ENCODE measurements at regions not wholly inside any gene's neighbourhood (a gene's known extent, or its start where the extent isn't known, plus 50 kb on each side); places are given as distances from the start of the nearest gene placed in this dataset.

DNA sequence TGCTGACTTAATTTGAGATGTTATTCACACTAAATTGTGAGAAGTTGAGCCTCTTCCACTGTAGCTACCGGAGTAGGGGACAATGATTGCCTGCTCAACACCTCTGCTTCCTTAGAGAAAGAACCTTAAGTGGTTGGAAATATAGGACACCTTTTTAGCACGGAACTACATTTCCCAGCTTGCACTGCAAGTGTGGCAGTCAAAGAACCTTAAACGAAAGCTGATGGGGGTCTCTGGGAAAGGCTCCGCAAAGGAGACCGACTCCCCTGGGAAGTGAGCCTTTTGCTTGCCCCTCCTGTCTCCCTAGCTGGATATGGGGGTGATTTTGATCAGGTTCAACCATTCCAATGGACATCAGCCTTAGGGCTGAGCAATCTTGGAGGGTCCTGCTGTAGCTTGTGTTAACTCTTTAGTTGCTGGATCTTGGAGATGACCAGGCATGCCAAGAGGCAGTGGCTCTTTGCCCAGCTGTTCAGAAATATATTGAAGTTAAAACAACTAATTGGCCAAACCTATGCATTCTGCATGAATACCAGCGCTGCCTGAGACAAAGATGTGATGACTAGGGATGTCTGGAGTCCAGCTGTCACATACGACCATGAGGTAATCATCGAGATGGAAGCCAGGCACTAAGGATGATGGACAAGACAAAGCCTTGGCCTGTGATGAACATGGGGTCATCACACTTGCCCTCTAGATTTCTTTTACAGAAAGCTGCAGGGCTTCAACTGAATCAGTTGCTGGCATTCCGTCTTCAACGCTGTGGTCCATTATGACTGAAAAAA is 286.5 kb downstream of the FOXO1 start:
- H3K36me3 Mint-ChIP-seq (ENCODE audit: low read depth), result no peaks in the 10 kb centered on the region
- no peaks in the 10 kb centered on the region for H3K27me3 Mint-ChIP-seq (ENCODE audit: low read depth)
- peaks cover 17% of the 10 kb centered on the region for H3K4me1 Mint-ChIP-seq (ENCODE audit: low read depth)
- H3K9me3 Mint-ChIP-seq, result no peaks in the 10 kb centered on the region
- no peak for DNase-seq
- H3K4me3 Mint-ChIP-seq, result no peak overlapping the region
- no peak overlapping the region for H3K27ac Mint-ChIP-seq
- intact Hi-C loops (cut with micrococcal nuclease), result no loop called here
- CTCF ChIA-PET, result no interaction called here

DNA sequence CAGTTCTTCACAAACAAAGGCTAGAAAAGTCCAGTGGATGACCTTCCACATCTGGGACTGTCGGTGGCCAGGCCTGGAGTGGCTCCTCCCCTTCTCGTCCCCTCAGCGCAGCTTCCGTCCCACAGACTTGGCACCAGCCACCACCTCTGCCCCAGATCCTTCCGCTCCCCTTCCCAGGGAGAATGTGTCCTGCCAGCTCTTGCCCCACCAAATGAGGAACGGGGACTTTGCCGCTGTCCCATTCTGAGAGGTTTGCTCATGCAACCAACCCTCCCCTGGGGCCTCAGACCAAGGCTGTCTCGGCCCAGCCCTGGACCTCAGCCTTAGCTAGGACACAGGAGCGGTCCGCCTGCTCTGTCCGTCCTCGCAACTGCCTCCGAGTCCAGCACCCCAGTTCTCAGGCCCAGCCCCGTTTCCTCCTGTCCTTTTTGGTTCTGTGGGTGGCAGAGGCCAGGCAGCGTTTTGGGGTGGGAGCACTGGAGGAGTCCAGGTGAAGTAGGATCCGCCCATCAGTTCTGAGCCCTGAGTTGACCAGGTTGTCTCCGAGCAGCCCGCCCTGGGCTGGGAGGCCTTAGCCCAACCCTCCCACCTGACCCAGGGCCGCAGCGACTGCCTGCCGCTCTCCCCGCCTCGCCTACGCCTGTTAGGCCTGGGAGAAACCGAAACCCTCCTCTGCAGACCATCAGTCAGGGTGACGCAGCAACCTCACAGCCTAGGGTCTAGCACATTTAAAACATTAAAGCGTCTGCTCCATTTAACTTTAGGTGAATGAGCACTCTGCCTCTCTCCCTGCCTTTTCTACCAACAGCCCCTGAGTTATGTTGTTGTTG is 284.3 kb downstream of the FOXO1 start:
- peaks cover 27% of the 10 kb centered on the region for H3K4me1 Mint-ChIP-seq (ENCODE audit: low read depth)
- CTCF ChIA-PET, result interaction anchor here (0.7 kb wide), 1 partner anchor 300 kb away, joined by 3 read pairs; no protein-coding TSS in a partner anchor
- intact Hi-C loops (cut with micrococcal nuclease), result no loop called here
- no peaks in the 10 kb centered on the region for H3K9me3 Mint-ChIP-seq
- no peak overlapping the region for H3K4me3 Mint-ChIP-seq
- H3K27me3 Mint-ChIP-seq (ENCODE audit: low read depth), result no peaks in the 10 kb centered on the region
- no peaks in the 10 kb centered on the region for H3K36me3 Mint-ChIP-seq (ENCODE audit: low read depth)
- H3K27ac Mint-ChIP-seq, result no peak overlapping the region
- DNase-seq, result no peak

DNA sequence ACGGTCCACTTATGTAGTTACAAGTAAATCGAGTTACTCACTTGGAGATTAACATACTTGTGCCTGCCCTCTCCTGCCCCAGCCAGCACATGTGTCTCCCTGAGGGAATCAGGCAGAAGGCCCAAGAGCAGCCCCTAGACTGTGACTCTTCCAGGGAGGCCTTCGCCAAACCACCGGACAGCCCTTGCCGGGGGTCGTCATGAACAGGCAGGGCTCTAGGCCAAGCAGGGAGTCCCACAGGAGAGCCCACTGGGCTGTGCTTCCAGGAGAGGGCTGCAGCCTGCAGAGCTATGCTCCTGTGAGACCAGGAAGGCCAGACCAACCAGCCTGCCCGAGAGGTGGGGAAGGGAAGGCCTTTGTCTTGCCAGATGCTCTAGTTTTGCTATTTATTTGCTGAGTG is 283.3 kb downstream of the FOXO1 start:
- Mint-ChIP-seq H3K4me3 (no peak overlapping the region), H3K36me3 (ENCODE audit: low read depth) (peaks cover 3% of the 10 kb centered on the region), H3K27ac (no peak overlapping the region), H3K4me1 (ENCODE audit: low read depth) (peaks cover 31% of the 10 kb centered on the region), H3K9me3 (peaks cover 5% of the 10 kb centered on the region), H3K27me3 (ENCODE audit: low read depth) (no peaks in the 10 kb centered on the region)
- intact Hi-C loops (cut with micrococcal nuclease), result no loop called here
- CTCF ChIA-PET, result interaction anchor here (2.0 kb wide), 1 partner anchor 8 kb away, joined by 6 read pairs; no protein-coding TSS in a partner anchor
- no peak for DNase-seq

DNA sequence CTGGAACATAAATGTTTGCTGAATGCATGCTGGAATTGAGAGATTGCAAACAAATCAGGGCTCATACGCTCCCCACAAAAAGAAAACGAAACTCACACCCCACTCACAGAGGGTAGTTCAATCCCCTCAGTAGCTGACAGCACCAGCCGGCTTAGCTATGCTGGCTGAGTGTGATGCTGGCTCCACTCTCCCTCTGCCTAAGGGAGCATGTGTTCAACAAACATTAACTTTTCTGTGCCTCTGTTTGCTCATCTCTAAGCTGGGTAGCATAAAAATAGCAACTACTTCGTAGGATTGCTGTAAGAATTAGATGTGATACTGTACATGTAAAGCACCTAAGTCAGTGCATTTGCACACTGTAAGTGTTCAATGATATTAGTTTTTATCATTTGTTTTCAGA is 282.6 kb downstream of the FOXO1 start:
- Mint-ChIP-seq H3K9me3 (peaks cover 5% of the 10 kb centered on the region), H3K27me3 (ENCODE audit: low read depth) (no peaks in the 10 kb centered on the region), H3K27ac (no peak overlapping the region), H3K36me3 (ENCODE audit: low read depth) (peaks cover 3% of the 10 kb centered on the region), H3K4me3 (no peak overlapping the region), H3K4me1 (ENCODE audit: low read depth) (peaks cover 35% of the 10 kb centered on the region)
- no peak for DNase-seq
- intact Hi-C loops (cut with micrococcal nuclease), result no loop called here
- CTCF ChIA-PET, result interaction anchor here (1.0 to 2.0 kb wide), 2 partner anchors 8 to 202 kb away, joined by 4 to 6 read pairs; no protein-coding TSS in a partner anchor

DNA sequence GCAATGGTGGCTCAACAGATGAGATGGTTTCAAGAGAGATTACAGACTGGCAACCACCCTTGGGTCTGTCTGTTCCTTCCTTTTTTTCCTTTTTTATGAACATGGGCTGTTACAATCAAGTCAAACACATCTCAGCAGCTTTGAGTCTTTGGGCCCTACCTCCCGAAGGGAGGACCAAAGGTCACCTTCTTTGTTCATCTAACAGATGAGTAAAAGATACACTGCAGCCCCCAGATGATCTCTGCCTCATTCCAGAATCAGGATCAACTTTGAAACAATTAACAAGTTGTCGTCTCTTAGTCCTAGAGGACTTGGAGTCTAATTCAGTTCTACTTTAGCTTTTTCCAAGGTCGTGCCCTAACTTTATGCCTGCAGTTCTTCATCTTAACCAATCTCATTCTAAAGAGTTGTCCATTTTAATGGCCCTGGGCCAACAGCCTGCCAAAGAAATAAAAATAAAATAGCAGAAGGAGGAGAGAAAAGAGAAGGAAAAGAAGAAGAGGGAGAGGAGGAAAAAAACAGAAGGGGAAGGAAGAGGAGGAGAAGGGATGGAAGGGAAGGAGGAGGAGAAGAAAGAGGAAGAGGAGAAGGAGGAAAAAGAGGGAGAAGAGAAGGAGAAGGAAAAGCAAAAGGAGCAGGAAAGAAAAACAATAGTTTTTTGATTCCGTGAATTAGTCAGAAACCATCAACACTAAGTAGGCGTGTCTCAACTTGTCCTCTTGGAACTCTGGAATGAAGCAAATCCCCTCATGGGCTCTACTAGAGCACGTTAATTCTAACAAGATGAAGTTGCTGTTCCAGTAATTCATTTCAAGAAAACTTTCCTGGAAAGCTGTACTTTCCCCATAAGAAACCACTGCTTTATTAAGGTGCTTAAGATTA is 281.2 kb downstream of the FOXO1 start:
- H3K27ac Mint-ChIP-seq, result no peak overlapping the region
- intact Hi-C loops (cut with micrococcal nuclease), result no loop called here
- peaks cover 41% of the 10 kb centered on the region for H3K4me1 Mint-ChIP-seq (ENCODE audit: low read depth)
- no peaks in the 10 kb centered on the region for H3K27me3 Mint-ChIP-seq (ENCODE audit: low read depth)
- no peak overlapping the region for H3K4me3 Mint-ChIP-seq
- CTCF ChIA-PET, result interaction anchor here (1.0 to 2.0 kb wide), 2 partner anchors 10 to 204 kb away, joined by 4 to 6 read pairs; no protein-coding TSS in a partner anchor
- no peak for DNase-seq
- peaks cover 5% of the 10 kb centered on the region for H3K9me3 Mint-ChIP-seq
- H3K36me3 Mint-ChIP-seq (ENCODE audit: low read depth), result peaks cover 3% of the 10 kb centered on the region

DNA sequence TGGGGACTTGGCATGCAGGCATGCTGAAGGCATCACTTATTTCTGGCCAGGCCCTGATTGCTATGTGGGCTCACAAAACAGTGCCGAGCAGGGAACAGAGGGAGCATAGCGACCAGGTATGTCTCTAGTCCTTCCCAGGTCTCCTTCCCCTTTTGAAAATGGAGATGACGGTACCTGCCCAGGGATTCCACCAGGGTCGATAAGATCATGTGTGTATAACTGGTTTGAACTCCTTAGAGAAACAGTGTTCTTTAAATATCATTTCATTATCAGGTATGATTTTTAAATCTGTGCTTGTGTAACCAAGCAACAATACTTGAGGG is 280.6 kb downstream of the FOXO1 start:
- Mint-ChIP-seq H3K4me3 (no peak overlapping the region), H3K9me3 (peaks cover 5% of the 10 kb centered on the region), H3K27me3 (ENCODE audit: low read depth) (no peaks in the 10 kb centered on the region), H3K36me3 (ENCODE audit: low read depth) (peaks cover 3% of the 10 kb centered on the region), H3K4me1 (ENCODE audit: low read depth) (peaks cover 46% of the 10 kb centered on the region), H3K27ac (no peak overlapping the region)
- intact Hi-C loops (cut with micrococcal nuclease), result no loop called here
- DNase-seq, result no peak
- CTCF ChIA-PET, result no interaction called here

DNA sequence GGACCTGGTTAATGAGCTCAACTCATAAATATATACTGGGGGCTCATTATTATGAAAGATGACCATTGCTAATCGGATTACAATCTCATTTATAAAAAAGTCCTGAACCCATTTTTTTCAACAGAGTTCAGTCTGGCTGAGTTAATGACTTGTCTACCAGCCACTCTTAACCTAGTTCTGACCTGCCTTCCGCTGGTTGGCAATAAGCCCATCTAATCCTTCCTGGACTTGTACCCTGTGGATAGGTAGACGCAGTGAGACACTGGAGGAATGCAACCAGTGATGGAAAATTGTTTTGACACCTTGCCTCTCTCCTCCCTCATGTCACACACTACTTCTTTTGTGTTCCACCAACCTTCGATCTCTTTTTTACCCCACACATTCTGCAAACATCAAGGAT is 279.9 kb downstream of the FOXO1 start:
- H3K36me3 Mint-ChIP-seq (ENCODE audit: low read depth), result peaks cover 3% of the 10 kb centered on the region
- CTCF ChIA-PET, result no interaction called here
- H3K9me3 Mint-ChIP-seq, result peaks cover 5% of the 10 kb centered on the region
- H3K27me3 Mint-ChIP-seq (ENCODE audit: low read depth), result no peaks in the 10 kb centered on the region
- no peak overlapping the region for H3K4me3 Mint-ChIP-seq
- DNase-seq, result no peak
- H3K4me1 Mint-ChIP-seq (ENCODE audit: low read depth), result peaks cover 48% of the 10 kb centered on the region
- no peak overlapping the region for H3K27ac Mint-ChIP-seq
- intact Hi-C loops (cut with micrococcal nuclease), result no loop called here

DNA sequence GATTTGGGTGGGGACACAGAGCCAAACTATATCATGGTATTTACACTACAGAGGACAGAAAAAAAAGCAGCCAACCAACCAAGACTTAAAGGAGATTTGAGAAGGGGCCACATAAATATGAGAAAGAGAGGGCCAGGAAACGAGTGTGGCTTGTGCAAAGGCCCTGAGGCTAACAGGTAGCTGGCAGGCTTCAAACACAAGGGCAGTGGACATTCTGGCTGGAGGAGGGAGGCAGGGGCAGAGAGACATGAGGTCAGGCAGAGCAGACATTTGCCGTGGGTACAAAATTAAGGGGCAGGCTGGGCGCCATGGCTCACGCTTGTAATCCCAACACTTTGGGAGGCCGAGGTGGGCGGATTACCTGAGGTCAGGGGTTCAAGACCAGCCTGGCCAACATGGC is 278.7 kb downstream of the FOXO1 start:
- Mint-ChIP-seq H3K4me1 (ENCODE audit: low read depth) (peaks cover 51% of the 10 kb centered on the region), H3K27me3 (ENCODE audit: low read depth) (no peaks in the 10 kb centered on the region), H3K4me3 (peak overlapping the region; percentile 55), H3K27ac (peak overlapping the region; percentile 75), H3K36me3 (ENCODE audit: low read depth) (peaks cover 3% of the 10 kb centered on the region), H3K9me3 (peaks cover 5% of the 10 kb centered on the region)
- intact Hi-C loops (cut with micrococcal nuclease), result loop anchor here (1.0 to 2.0 kb wide), 14 partner anchors 14 to 1349 kb away; partner anchors contain the start of genes FOXO1, NHLRC3 and PROSER1
- DNase-seq, result no peak
- CTCF ChIA-PET, result no interaction called here

DNA sequence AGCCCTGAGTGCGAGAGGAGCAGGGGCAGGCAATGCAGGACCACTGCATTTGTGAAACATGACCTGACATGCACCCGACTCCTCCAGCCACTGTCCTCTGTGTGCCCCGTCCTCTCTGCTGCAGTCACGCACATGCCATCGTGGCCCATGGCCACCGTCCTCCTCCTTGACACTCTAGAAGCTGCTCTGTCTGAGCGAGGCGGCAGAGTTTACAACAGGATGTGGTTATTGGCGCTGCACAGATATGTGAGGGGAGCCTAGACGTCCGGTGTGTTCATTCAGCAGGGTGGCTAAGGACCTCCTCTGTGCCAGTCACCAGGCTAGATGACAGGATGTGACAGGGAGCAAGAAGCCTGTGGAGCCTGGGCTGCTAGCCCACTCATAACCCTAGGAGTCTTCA is 277.8 kb downstream of the FOXO1 start:
- CTCF ChIA-PET, result no interaction called here
- peaks cover 5% of the 10 kb centered on the region for H3K9me3 Mint-ChIP-seq
- peak; percentile 94 for DNase-seq
- H3K27me3 Mint-ChIP-seq (ENCODE audit: low read depth), result no peaks in the 10 kb centered on the region
- peak overlapping the region; percentile 77 for H3K4me3 Mint-ChIP-seq
- peaks cover 3% of the 10 kb centered on the region for H3K36me3 Mint-ChIP-seq (ENCODE audit: low read depth)
- peak overlapping the region; percentile 92 for H3K27ac Mint-ChIP-seq
- intact Hi-C loops (cut with micrococcal nuclease), result loop anchor here (1.0 to 2.0 kb wide), 16 partner anchors 14 to 1350 kb away; partner anchors contain the start of genes FOXO1, MRPS31, NHLRC3 and PROSER1
- H3K4me1 Mint-ChIP-seq (ENCODE audit: low read depth), result peaks cover 51% of the 10 kb centered on the region

DNA sequence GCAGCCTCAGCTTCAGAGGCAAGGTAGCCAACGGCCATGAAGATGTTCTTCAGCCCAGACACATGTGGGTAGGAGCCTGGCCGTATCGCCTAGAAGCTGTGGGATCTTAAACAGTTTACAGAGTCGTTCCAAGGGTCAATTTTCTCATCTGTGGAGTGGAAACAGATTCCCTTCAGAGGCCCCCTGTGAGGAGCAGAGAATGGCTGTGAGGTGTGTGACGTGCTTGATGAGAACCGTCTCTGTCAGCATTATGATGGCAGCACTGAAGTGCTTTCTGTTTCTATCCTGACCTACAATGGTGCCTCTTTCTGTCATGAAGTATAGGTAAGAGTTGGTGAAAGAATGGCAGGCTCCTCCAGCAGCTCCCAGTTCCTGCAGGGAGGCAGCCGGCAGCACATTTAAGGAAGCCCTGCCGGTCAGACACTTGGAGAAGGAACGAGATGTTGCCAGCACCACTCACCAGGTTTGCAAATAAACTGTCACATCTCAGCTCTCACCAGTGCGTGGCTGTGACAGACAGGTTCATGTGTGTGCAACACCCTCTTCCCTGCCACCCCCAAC is 277.3 kb downstream of the FOXO1 start:
- H3K36me3 Mint-ChIP-seq (ENCODE audit: low read depth), result peaks cover 3% of the 10 kb centered on the region
- H3K27me3 Mint-ChIP-seq (ENCODE audit: low read depth), result no peaks in the 10 kb centered on the region
- H3K9me3 Mint-ChIP-seq, result peaks cover 5% of the 10 kb centered on the region
- intact Hi-C loops (cut with micrococcal nuclease), result loop anchor here (1.0 to 2.0 kb wide), 6 partner anchors 74 to 1350 kb away; partner anchors contain the start of genes MRPS31, NHLRC3 and PROSER1
- H3K4me3 Mint-ChIP-seq, result peak overlapping the region; percentile 77
- H3K4me1 Mint-ChIP-seq (ENCODE audit: low read depth), result peaks cover 51% of the 10 kb centered on the region
- peak; percentile 62 for DNase-seq
- CTCF ChIA-PET, result no interaction called here
- peak overlapping the region; percentile 92 for H3K27ac Mint-ChIP-seq

DNA sequence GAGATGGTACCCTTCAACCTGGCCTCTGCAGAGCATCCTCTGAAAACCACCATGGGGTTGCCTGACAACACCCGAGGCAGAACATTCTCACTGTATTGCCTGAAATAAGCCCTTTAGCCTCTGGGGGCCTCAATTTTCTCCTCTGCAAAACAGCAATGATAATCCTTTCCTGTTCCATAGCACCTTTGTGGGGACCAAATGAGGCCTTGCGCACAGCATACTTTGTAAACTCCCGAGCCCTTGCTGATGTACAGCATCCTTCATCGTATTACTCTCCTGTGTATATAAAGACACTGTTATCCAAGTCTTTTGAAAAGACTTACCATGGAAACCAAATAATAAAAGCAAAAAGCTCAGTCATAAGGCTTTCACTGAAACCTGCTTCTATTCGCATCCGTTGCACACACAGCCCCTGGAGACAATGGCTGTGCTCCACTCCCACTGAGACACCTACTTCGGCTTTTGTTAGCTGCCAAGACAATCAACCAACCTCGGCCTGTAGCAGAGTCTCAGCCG is 276.0 kb downstream of the FOXO1 start:
- intact Hi-C loops (cut with micrococcal nuclease), result no loop called here
- Mint-ChIP-seq H3K36me3 (ENCODE audit: low read depth) (peaks cover 3% of the 10 kb centered on the region), H3K4me1 (ENCODE audit: low read depth) (peaks cover 43% of the 10 kb centered on the region), H3K27me3 (ENCODE audit: low read depth) (no peaks in the 10 kb centered on the region), H3K27ac (peak overlapping the region; percentile 31), H3K4me3 (peak overlapping the region; percentile 29), H3K9me3 (peaks cover 5% of the 10 kb centered on the region)
- no peak for DNase-seq
- CTCF ChIA-PET, result no interaction called here
